Fibroblast of mammary gland (primary cell): ENCODE measurements at regions not wholly inside any gene's neighbourhood (a gene's known extent, or its start where the extent isn't known, plus 50 kb on each side); places are given as distances from the start of the nearest gene placed in this dataset.
A peak's percentile ranks its signal among the peaks of the same experiment; 100 is the strongest.

Experiments used
- DNase-seq: peaks from one replicate; pipeline ENCODE4 v3.0.0-alpha.2; 2010; ENCODE audit warnings: low read depth
- H3K4me3 ChIP-seq: 2 replicates; pipeline ENCODE4 v1.5.1; 2011; ENCODE audit warnings: low read depth, mild to moderate bottlenecking, low read length, moderate library complexity; ENCODE audit not compliant: control insufficient read depth
- TF ChIP-seq, protein P1 (sequence below): conservative IDR thresholded peaks from 2 replicates; pipeline ENCODE4 v1.5.1; 2011; ENCODE audit warnings: low read depth, low read length, inconsistent platforms; ENCODE audit not compliant: control insufficient read depth, insufficient read depth

- TF ChIP-seq, protein P1, sequence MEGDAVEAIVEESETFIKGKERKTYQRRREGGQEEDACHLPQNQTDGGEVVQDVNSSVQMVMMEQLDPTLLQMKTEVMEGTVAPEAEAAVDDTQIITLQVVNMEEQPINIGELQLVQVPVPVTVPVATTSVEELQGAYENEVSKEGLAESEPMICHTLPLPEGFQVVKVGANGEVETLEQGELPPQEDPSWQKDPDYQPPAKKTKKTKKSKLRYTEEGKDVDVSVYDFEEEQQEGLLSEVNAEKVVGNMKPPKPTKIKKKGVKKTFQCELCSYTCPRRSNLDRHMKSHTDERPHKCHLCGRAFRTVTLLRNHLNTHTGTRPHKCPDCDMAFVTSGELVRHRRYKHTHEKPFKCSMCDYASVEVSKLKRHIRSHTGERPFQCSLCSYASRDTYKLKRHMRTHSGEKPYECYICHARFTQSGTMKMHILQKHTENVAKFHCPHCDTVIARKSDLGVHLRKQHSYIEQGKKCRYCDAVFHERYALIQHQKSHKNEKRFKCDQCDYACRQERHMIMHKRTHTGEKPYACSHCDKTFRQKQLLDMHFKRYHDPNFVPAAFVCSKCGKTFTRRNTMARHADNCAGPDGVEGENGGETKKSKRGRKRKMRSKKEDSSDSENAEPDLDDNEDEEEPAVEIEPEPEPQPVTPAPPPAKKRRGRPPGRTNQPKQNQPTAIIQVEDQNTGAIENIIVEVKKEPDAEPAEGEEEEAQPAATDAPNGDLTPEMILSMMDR: no peak
- DNase-seq: no peak
- H3K4me3 ChIP-seq: no peak overlapping the region
Observed at GRCh38 chr2:160550048-160550447, 56.4 kb upstream of the RBMS1 start.

- TF ChIP-seq, protein P1: no peak
- DNase-seq: no peak
- H3K4me3 ChIP-seq: no peak overlapping the region
Observed at GRCh38 chr2:160551259-160551658, 57.7 kb upstream of the RBMS1 start.

DNA sequence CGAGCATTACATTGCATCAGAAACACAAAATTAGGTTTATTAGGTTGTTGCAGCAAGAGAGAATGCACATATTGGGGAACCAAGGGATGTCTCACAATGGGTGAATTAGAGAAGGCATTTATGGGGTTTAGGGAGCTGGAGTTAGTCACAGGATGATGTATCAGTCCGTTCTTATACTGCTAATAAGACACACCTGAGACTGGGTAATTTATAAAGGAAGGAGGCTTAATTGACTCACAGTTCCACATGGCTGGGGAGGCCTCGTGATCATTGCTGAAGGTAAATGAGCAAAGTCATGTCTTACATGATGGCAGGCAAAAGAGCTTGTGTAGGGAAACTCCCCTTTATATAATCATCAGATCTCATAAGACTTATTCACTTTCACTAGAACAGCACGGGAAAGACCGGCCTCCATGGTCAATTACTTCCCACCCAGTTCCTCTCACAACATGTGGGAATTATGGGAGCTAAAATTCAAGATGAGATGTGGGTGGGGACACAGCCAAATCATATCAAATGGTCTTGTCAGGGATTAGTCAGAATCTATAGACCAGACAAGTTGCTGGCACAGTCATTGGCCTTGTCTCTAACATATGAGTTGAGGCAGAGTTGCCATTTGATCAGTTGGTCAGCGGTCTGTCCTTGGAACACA is 61.9 kb upstream of the RBMS1 start:
- TF ChIP-seq, protein P1: no peak
- DNase-seq: no peak
- H3K4me3 ChIP-seq: no peak overlapping the region

GRCh38 chr2:160557903-160558302 is 64.3 kb upstream of the RBMS1 start:
- TF ChIP-seq, protein P1: no peak
- H3K4me3 ChIP-seq: no peak overlapping the region
- no peak for DNase-seq

DNA sequence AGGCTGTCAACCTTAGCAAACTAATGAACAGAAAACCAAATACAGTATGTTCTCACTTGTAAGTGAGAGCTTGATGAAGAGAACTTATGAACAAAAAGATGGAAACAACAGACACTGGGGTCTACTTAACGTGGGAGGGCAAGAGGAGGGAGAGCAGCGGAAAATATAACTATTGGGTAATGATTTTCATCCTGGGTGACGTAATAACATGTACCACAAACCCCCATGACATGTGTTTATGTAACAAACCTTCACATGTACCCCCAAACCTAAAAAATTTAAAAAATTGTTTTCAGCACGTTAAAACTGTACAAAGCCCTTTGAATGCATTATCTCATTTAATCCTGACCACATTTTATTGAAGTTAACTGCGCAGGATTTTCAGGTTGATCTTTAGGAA is 64.9 kb upstream of the RBMS1 start:
- no peak for DNase-seq
- TF ChIP-seq, protein P1: no peak
- no peak overlapping the region for H3K4me3 ChIP-seq

DNA sequence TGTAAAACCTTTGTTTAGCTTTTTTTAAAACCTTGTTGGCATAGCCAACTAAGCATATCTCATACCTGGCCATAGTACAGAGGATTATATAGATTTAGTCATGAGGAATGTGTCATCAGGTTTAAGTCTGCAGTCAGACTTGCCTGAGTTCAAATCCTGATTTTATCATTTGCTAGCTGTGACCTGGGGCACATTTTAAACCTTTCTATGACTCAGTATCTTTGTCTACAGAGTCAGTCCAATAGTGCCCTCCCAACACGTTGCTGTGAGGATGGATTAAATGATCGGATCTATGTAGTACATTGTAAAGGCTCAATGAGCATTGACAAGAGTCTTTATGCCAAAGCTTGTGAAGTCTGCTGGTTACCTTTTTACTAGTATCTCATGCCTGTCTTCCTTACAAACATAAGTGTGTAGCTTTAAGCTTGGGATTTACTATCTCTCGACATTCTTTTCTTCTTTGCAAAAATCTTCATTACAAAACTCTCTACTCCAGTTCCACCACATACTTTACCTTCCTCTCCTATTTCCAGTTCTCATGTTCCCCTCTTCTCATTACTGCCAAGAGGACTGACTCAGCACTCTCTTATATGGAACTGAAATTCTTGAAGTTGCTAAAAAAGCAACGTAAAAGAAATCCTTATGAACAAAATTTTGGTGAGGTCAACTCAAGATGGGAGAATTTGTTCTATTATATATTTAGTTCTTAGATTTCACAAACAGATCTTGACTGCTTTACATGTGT is 68.1 kb upstream of the RBMS1 start:
- peak; percentile 75 for DNase-seq
- no peak overlapping the region for H3K4me3 ChIP-seq
- TF ChIP-seq, protein P1: no peak
